GM18951 (cell line): ENCODE measurements at regions not wholly inside any gene's neighbourhood (a gene's known extent, or its start where the extent isn't known, plus 50 kb on each side); places are given as distances from the start of the nearest gene placed in this dataset.
"Not testable (repeated sequence)": the region's sequence is repeated elsewhere in the genome, so short reads cannot be mapped to it uniquely, and the experiment has no call there.

Experiments used
- POLR2A ChIP-seq: IDR thresholded peaks from 4 replicates; pipeline ENCODE4 v1.6.1; 2011; ENCODE audit warnings: mild to moderate bottlenecking; ENCODE audit not compliant: insufficient read length, insufficient read depth; ENCODE audit errors: extremely low read depth
- in situ Hi-C: fragments of 300-500 bp; cut with MboI; formaldehyde crosslinking; loops from one replicate; pipeline ENCODE4 v1.12.0; 2022; ENCODE audit warnings: low sequenced_read_pairs, mixed read lengths, inconsistent platforms; ENCODE audit not compliant: unreplicated experiment

GRCh38 chr5:25262221-25262620 lies 617.4 kb upstream of the CDH10 start:
- no peak for TF ChIP-seq POLR2A
- in situ Hi-C loops: no loop called here

GRCh38 chr5:25255128-25255527 lies 610.4 kb upstream of the CDH10 start:
- in situ Hi-C loops: no loop called here
- no peak for TF ChIP-seq POLR2A

- in situ Hi-C loops: no loop called here
- no peak for TF ChIP-seq POLR2A
Measured at GRCh38 chr5:25241981-25242380, 597.2 kb upstream of the CDH10 start.

- in situ Hi-C loops: not testable (repeated sequence)
Measured at GRCh38 chr5:25238720-25239119, 593.9 kb upstream of the CDH10 start.

- TF ChIP-seq POLR2A: no peak
- in situ Hi-C loops: no loop called here
Measured at GRCh38 chr5:25224316-25224982, 579.7 kb upstream of the CDH10 start.

GRCh38 chr5:25199902-25200301 lies 555.1 kb upstream of the CDH10 start:
- in situ Hi-C loops: not testable (repeated sequence)

GRCh38 chr5:25190521-25191000 lies 545.8 kb upstream of the CDH10 start:
- in situ Hi-C loops: no loop called here
- TF ChIP-seq POLR2A: no peak

- in situ Hi-C loops: no loop called here
- TF ChIP-seq POLR2A: no peak
Measured at GRCh38 chr5:25181249-25181648, 536.5 kb upstream of the CDH10 start.

GRCh38 chr5:25162616-25163015 lies 517.8 kb upstream of the CDH10 start:
- in situ Hi-C loops: not testable (repeated sequence)

- in situ Hi-C loops: no loop called here
- TF ChIP-seq POLR2A: no peak
Measured at GRCh38 chr5:25160891-25161290, 516.1 kb upstream of the CDH10 start.

GRCh38 chr5:25150819-25151218 lies 506.0 kb upstream of the CDH10 start:
- TF ChIP-seq POLR2A: no peak
- in situ Hi-C loops: no loop called here

- in situ Hi-C loops: no loop called here
- no peak for TF ChIP-seq POLR2A
Measured at GRCh38 chr5:25128606-25129005, 483.8 kb upstream of the CDH10 start.

- in situ Hi-C loops: no loop called here
- no peak for TF ChIP-seq POLR2A
Measured at GRCh38 chr5:25119650-25120049, 474.9 kb upstream of the CDH10 start.

- in situ Hi-C loops: no loop called here
- TF ChIP-seq POLR2A: no peak
Measured at GRCh38 chr5:25107853-25108252, 463.1 kb upstream of the CDH10 start.

- in situ Hi-C loops: no loop called here
- no peak for TF ChIP-seq POLR2A
Measured at GRCh38 chr5:25099538-25099937, 454.8 kb upstream of the CDH10 start.
